WTC11 (cell line): ENCODE measurements at regions not wholly inside any gene's neighbourhood (a gene's known extent, or its start where the extent isn't known, plus 50 kb on each side); places are given as distances from the start of the nearest gene placed in this dataset.

Source experiments
- ATAC-seq: fragments of 200-7000 bp; cut with Tn5 transposase; 2 replicates; pipeline ENCODE4 v1.10.0; 2021; ENCODE audit warnings: mild to moderate bottlenecking, moderate library complexity
- CTCF ChIA-PET: fragments of 300-600 bp; sonication (Branson Sonifier 250); formaldehyde crosslinking; loops from one replicate; lab custom pipeline; 2021; ENCODE audit warnings: antibody characterized with exemption; lab: Charles Lee
- POLR2A ChIA-PET: fragments of 350-600 bp; sonication (Branson Sonifier 250); formaldehyde crosslinking; loops from one replicate; lab custom pipeline; 2021; ENCODE audit warnings: antibody characterized with exemption; lab: Charles Lee
- DNase-seq: peaks from one replicate; pipeline ENCODE4 v3.0.0; 2021; ENCODE audit warnings: low spot score
- H3K27ac Mint-ChIP-seq: 2 replicates; pipeline ENCODE4 v1.8.0; 2021; ENCODE audit warnings: mixed read lengths
- H3K27me3 Mint-ChIP-seq: 2 replicates; pipeline ENCODE4 v1.8.0; 2021; ENCODE audit warnings: low read depth, mild to moderate bottlenecking, moderate library complexity, mixed read lengths
- H3K36me3 Mint-ChIP-seq: 2 replicates; pipeline ENCODE4 v1.8.0; 2021; ENCODE audit warnings: mixed read lengths
- H3K4me1 Mint-ChIP-seq: 2 replicates; pipeline ENCODE4 v1.8.0; 2022; ENCODE audit warnings: mixed read lengths
- H3K4me3 Mint-ChIP-seq: 2 replicates; pipeline ENCODE4 v1.8.0; 2021; ENCODE audit warnings: mild to moderate bottlenecking, moderate library complexity, mixed read lengths
- H3K9me3 Mint-ChIP-seq: 2 replicates; pipeline ENCODE4 v1.8.0; 2021; ENCODE audit warnings: mixed read lengths
- ATF3 ChIP-seq: sonication (generic); formaldehyde crosslinking; conservative IDR thresholded peaks from 2 replicates; pipeline ENCODE4 v1.8.1; 2022; ENCODE audit warnings: mild to moderate bottlenecking, missing genetic modification reagents
- CDX4 ChIP-seq: fragments of 250-450 bp; sonication (Bioruptor Pico); IDR thresholded peaks from 2 replicates; pipeline ENCODE4 v1.9.0; 2021; ENCODE audit warnings: moderate library complexity, mild to moderate bottlenecking, inconsistent platforms, borderline replicate concordance
- E2F5 ChIP-seq: sonication (generic); formaldehyde crosslinking; IDR thresholded peaks from 2 replicates; pipeline ENCODE4 v1.8.1; 2022; ENCODE audit warnings: mild to moderate bottlenecking, moderate library complexity, missing genetic modification reagents
- ESRRA ChIP-seq: sonication (generic); formaldehyde crosslinking; IDR thresholded peaks from 2 replicates; pipeline ENCODE4 v1.8.1; 2022; ENCODE audit warnings: mild to moderate bottlenecking, missing genetic modification reagents, borderline replicate concordance
- FOXJ3 ChIP-seq: sonication (generic); formaldehyde crosslinking; IDR thresholded peaks from 2 replicates; pipeline ENCODE4 v1.9.0; 2021; ENCODE audit warnings: missing genetic modification reagents, mild to moderate bottlenecking, borderline replicate concordance
- FOXK1 ChIP-seq: sonication (generic); formaldehyde crosslinking; IDR thresholded peaks from 2 replicates; pipeline ENCODE4 v1.8.0; 2022; ENCODE audit warnings: mild to moderate bottlenecking, moderate library complexity, missing genetic modification reagents
- GTF2I ChIP-seq: fragments of 250-450 bp; sonication (Bioruptor Pico); conservative IDR thresholded peaks from 2 replicates; pipeline ENCODE4 v1.4.0; 2021; ENCODE audit warnings: mild to moderate bottlenecking
- HMGA2 ChIP-seq: fragments of 250-450 bp; sonication (Bioruptor Pico); IDR thresholded peaks from 2 replicates; pipeline ENCODE4 v1.4.0; 2021; ENCODE audit warnings: mild to moderate bottlenecking, moderate library complexity
- NFATC4 ChIP-seq: fragments of 250-450 bp; sonication (Bioruptor Pico); IDR thresholded peaks from 2 replicates; pipeline ENCODE4 v1.9.0; 2021; ENCODE audit warnings: mild to moderate bottlenecking
- NR3C1 ChIP-seq: sonication (generic); formaldehyde crosslinking; conservative IDR thresholded peaks from 2 replicates; pipeline ENCODE4 v1.8.1; 2023; ENCODE audit warnings: low read depth, mild to moderate bottlenecking, missing genetic modification reagents
- PRRX2 ChIP-seq: fragments of 250-450 bp; sonication (Bioruptor Pico); IDR thresholded peaks from 2 replicates; pipeline ENCODE4 v1.8.0; 2021; ENCODE audit warnings: mild to moderate bottlenecking
- RORB ChIP-seq: fragments of 250-450 bp; sonication (Bioruptor Pico); IDR thresholded peaks from 2 replicates; pipeline ENCODE4 v1.9.0; 2021; ENCODE audit warnings: mild to moderate bottlenecking
- SMAD4 ChIP-seq: sonication (generic); formaldehyde crosslinking; IDR thresholded peaks from 2 replicates; pipeline ENCODE4 v1.8.0; 2022; ENCODE audit warnings: mild to moderate bottlenecking, missing genetic modification reagents
- TCF7 ChIP-seq: sonication (generic); formaldehyde crosslinking; IDR thresholded peaks from 2 replicates; pipeline ENCODE4 v1.8.0; 2022; ENCODE audit warnings: mild to moderate bottlenecking, low read depth, missing genetic modification reagents, moderate library complexity
- TEAD1 ChIP-seq: sonication (generic); formaldehyde crosslinking; IDR thresholded peaks from 2 replicates; pipeline ENCODE4 v1.8.0; 2022; ENCODE audit warnings: mild to moderate bottlenecking, missing genetic modification reagents
- ZNF138 ChIP-seq: sonication (generic); formaldehyde crosslinking; conservative IDR thresholded peaks from 2 replicates; pipeline ENCODE4 v1.8.1; 2022; ENCODE audit warnings: mild to moderate bottlenecking, moderate library complexity, missing genetic modification reagents
- ZNF532 ChIP-seq: fragments of 250-450 bp; sonication (Bioruptor Pico); IDR thresholded peaks from 2 replicates; pipeline ENCODE4 v1.9.0; 2021; ENCODE audit warnings: mild to moderate bottlenecking, borderline replicate concordance
- TF ChIP-seq, protein P1 (sequence below): sonication (generic); formaldehyde crosslinking; IDR thresholded peaks from 2 replicates; pipeline ENCODE4 v1.8.0; 2023; ENCODE audit warnings: missing genetic modification reagents
- TF ChIP-seq, protein P2 (sequence below): sonication (generic); formaldehyde crosslinking; IDR thresholded peaks from 2 replicates; pipeline ENCODE4 v1.8.1; 2023; ENCODE audit warnings: mild to moderate bottlenecking, missing genetic modification reagents

DNA sequence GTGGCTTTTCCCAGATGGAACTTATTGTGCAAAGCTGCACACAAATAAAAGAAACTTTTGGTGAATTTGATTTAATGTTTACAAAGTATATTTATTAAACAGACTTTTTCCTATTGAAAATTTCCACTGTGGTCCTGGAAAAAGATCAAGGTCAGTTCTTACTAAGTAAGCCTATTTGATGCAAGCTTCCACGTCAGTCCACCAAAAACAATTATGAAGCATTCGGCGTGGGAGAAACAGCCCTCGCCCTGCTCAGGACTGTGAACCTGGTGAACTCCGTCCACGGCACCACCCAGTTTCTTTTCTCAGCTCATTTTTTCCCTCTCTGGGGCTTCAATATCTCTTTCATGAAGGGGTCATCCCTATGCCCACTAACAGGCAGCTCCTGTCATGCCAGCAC lies 149.8 kb downstream of the EFNB2 start:
- no peak for TF ChIP-seq ESRRA (CRISPR knock-in tag)
- no peak for TF ChIP-seq RORB (CRISPR knock-in tag)
- no peak for TF ChIP-seq FOXJ3 (CRISPR knock-in tag)
- TF ChIP-seq ZNF138 (CRISPR knock-in tag), result no peak
- no peak for TF ChIP-seq ATF3 (CRISPR knock-in tag)
- no peak for TF ChIP-seq TEAD1 (CRISPR knock-in tag)
- no peak for TF ChIP-seq E2F5
- TF ChIP-seq NR3C1 (CRISPR knock-in tag), result no peak
- TF ChIP-seq, protein P1, sequence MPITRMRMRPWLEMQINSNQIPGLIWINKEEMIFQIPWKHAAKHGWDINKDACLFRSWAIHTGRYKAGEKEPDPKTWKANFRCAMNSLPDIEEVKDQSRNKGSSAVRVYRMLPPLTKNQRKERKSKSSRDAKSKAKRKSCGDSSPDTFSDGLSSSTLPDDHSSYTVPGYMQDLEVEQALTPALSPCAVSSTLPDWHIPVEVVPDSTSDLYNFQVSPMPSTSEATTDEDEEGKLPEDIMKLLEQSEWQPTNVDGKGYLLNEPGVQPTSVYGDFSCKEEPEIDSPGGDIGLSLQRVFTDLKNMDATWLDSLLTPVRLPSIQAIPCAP (CRISPR knock-in tag), result no peak
- TF ChIP-seq GTF2I (CRISPR knock-in tag), result no peak
- no peak for TF ChIP-seq PRRX2 (CRISPR knock-in tag)
- no peak for TF ChIP-seq TCF7 (CRISPR knock-in tag)
- TF ChIP-seq FOXK1 (CRISPR knock-in tag), result no peak
- TF ChIP-seq SMAD4 (CRISPR knock-in tag), result no peak
- no peak for TF ChIP-seq ZNF532
- TF ChIP-seq HMGA2 (CRISPR knock-in tag), result no peak
- TF ChIP-seq, all 79 proteins: peak for 0
- ATAC-seq (no peak), DNase-seq (no peak)
- no peak overlapping the region for H3K4me3 Mint-ChIP-seq
- peaks cover 3% of the 10 kb centered on the region; the same call in 1 of the 2 replicates for H3K36me3 Mint-ChIP-seq
- H3K27me3 Mint-ChIP-seq, result no peaks in the 10 kb centered on the region
- H3K9me3 Mint-ChIP-seq, result peaks cover 17% of the 10 kb centered on the region
- ChIA-PET CTCF (no interaction called here), POLR2A (no interaction called here)
- H3K27ac Mint-ChIP-seq, result no peak overlapping the region
- H3K4me1 Mint-ChIP-seq, result peaks cover 26% of the 10 kb centered on the region

DNA sequence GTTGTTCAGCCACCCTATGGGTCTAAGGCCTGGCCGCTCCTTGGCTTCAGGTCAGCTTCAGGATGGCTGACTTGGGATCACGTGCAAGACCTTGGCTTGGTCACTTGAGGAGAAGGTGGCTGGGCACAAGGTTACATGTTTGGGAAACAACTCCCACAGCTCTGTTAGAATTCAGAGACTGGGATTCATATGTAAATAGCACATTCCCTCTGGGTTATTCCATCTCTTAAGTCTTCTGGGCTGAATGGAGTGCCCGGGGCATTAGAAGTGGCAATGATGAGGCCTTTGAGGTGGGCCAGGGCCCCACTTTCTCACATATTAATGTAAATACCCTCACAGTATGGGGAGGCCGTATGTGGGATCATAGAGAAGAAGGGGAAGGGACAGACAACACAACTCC lies 150.9 kb downstream of the EFNB2 start:
- Mint-ChIP-seq H3K4me1 (peaks cover 15% of the 10 kb centered on the region), H3K4me3 (no peak overlapping the region), H3K9me3 (peaks cover 16% of the 10 kb centered on the region), H3K27me3 (no peaks in the 10 kb centered on the region), H3K27ac (peak overlapping the region; percentile 60), H3K36me3 (peaks cover 3% of the 10 kb centered on the region; the same call in 1 of the 2 replicates)
- ATAC-seq, result peak; percentile 76
- POLR2A ChIA-PET, result no interaction called here
- CTCF ChIA-PET, result no interaction called here
- TF ChIP-seq CDX4 (no peak), NFATC4 (CRISPR knock-in tag) (no peak)
- TF ChIP-seq, protein P2, sequence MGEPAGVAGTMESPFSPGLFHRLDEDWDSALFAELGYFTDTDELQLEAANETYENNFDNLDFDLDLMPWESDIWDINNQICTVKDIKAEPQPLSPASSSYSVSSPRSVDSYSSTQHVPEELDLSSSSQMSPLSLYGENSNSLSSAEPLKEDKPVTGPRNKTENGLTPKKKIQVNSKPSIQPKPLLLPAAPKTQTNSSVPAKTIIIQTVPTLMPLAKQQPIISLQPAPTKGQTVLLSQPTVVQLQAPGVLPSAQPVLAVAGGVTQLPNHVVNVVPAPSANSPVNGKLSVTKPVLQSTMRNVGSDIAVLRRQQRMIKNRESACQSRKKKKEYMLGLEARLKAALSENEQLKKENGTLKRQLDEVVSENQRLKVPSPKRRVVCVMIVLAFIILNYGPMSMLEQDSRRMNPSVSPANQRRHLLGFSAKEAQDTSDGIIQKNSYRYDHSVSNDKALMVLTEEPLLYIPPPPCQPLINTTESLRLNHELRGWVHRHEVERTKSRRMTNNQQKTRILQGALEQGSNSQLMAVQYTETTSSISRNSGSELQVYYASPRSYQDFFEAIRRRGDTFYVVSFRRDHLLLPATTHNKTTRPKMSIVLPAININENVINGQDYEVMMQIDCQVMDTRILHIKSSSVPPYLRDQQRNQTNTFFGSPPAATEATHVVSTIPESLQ, result no peak
- DNase-seq, result no peak
